Natural killer cell (primary cell): ENCODE measurements at regions not wholly inside any gene's neighbourhood (a gene's known extent, or its start where the extent isn't known, plus 50 kb on each side); places are given as distances from the start of the nearest gene placed in this dataset.

Experiments
- ATAC-seq, 3 donors: fragments of 150-1000 bp in 2 of 3; fragments of 200-7000 bp in 1 of 3; cut with Tn5 transposase; 1 replicate in 1 of 3; 2 replicates in 2 of 3; pipeline ENCODE4 v1.10.0; 2021; ENCODE audit warnings: mild to moderate bottlenecking in 2 of 3, moderate library complexity in 2 of 3
- DNase-seq, 2 donors: peaks; one replicate each; pipeline versions ENCODE4 v3.0.0 to v3.0.0-alpha.2; 2013 to 2021; ENCODE audit warnings: mixed read lengths in 1 of 2
- H3K27ac ChIP-seq: one replicate; pipeline ENCODE4 v1.5.1; 2013; ENCODE audit warnings: mild to moderate bottlenecking, low read length
- H3K27me3 ChIP-seq: one replicate; pipeline ENCODE4 v1.6.1; 2013; ENCODE audit warnings: low read length; ENCODE audit not compliant: control insufficient read depth, insufficient read depth
- H3K36me3 ChIP-seq: one replicate; pipeline ENCODE4 v1.6.1; 2013; ENCODE audit warnings: low read length; ENCODE audit not compliant: control insufficient read depth, insufficient read depth
- H3K4me1 ChIP-seq: one replicate; pipeline ENCODE4 v1.6.1; 2013; ENCODE audit warnings: low read length; ENCODE audit not compliant: control insufficient read depth, insufficient read depth
- H3K4me3 ChIP-seq: one replicate; pipeline ENCODE4 v1.5.1; 2013; ENCODE audit warnings: low read length
- H3K9me3 ChIP-seq: one replicate; pipeline ENCODE4 v1.6.1; 2013; ENCODE audit warnings: low read length; ENCODE audit not compliant: control insufficient read depth, insufficient read depth
- H3K27ac Mint-ChIP-seq, 2 donors: one replicate each; pipeline ENCODE4 v1.8.0; 2022; ENCODE audit warnings: mild to moderate bottlenecking in 2 of 2, mixed read lengths in 2 of 2, moderate library complexity in 1 of 2
- H3K27me3 Mint-ChIP-seq, 2 donors: one replicate each; pipeline ENCODE4 v1.8.0; 2022; ENCODE audit warnings: low read depth in 2 of 2, mixed read lengths in 2 of 2
- H3K36me3 Mint-ChIP-seq: one replicate; pipeline ENCODE4 v1.8.0; 2022; ENCODE audit warnings: mixed read lengths
- H3K4me1 Mint-ChIP-seq, 2 donors: one replicate each; pipeline ENCODE4 v1.8.0; 2022; ENCODE audit warnings: mixed read lengths in 2 of 2
- H3K4me3 Mint-ChIP-seq: one replicate; pipeline ENCODE4 v1.8.0; 2022; ENCODE audit warnings: mild to moderate bottlenecking, moderate library complexity, mixed read lengths
- H3K9me3 Mint-ChIP-seq, 2 donors: one replicate each; pipeline ENCODE4 v1.8.0; 2022; ENCODE audit warnings: mixed read lengths in 2 of 2
- CTCF ChIP-seq: fragments of 200-600 bp; IDR thresholded peaks from one replicate; pipeline ENCODE4 v1.8.0; 2022; ENCODE audit warnings: antibody characterized with exemption
- WGBS: methylation state at CpG from one replicate; pipeline ENCODE4 v1.1.7; 2013; ENCODE audit warnings: missing lambda C conversion rate; ENCODE audit not compliant: insufficient coverage; 5-methylcytosine and 5-hydroxymethylcytosine counted together
- intact Hi-C: fragments of 100-400 bp; cut with micrococcal nuclease; formaldehyde crosslinking; loops from one replicate; pipeline ENCODE4 v1.14.2; 2022

GRCh38 chr1:29901624-29902325 lies 665.5 kb downstream of the PTPRU start:
- peaks cover 23 to 34% of the 10 kb centered on the region in 2 donors for H3K27me3 Mint-ChIP-seq
- Histone ChIP-seq H3K4me3 (no peak overlapping the region), H3K27me3 (no peaks in the 10 kb centered on the region), H3K9me3 (no peaks in the 10 kb centered on the region), H3K4me1 (no peaks in the 10 kb centered on the region), H3K27ac (no peak overlapping the region), H3K36me3 (no peaks in the 10 kb centered on the region)
- 51% methylated on average over 10 of the region's 12 CpGs for WGBS
- intact Hi-C loops: no loop called here
- H3K4me1 Mint-ChIP-seq: no peaks in the 10 kb centered on the region
- no peak for ATAC-seq
- H3K4me3 Mint-ChIP-seq: no peak overlapping the region
- H3K9me3 Mint-ChIP-seq: no peaks in the 10 kb centered on the region
- H3K36me3 Mint-ChIP-seq: no peaks in the 10 kb centered on the region
- no peak for DNase-seq
- H3K27ac Mint-ChIP-seq: no peak overlapping the region
- TF ChIP-seq CTCF: no peak

GRCh38 chr1:29900712-29901111 lies 664.4 kb downstream of the PTPRU start:
- Histone ChIP-seq H3K9me3 (no peaks in the 10 kb centered on the region), H3K4me3 (no peak overlapping the region), H3K27me3 (no peaks in the 10 kb centered on the region), H3K27ac (no peak overlapping the region), H3K4me1 (no peaks in the 10 kb centered on the region), H3K36me3 (no peaks in the 10 kb centered on the region)
- no peaks in the 10 kb centered on the region for H3K4me1 Mint-ChIP-seq
- DNase-seq: no peak
- intact Hi-C loops: no loop called here
- ATAC-seq: no peak
- no peaks in the 10 kb centered on the region for H3K36me3 Mint-ChIP-seq
- peaks cover 23 to 44% of the 10 kb centered on the region in 2 donors for H3K27me3 Mint-ChIP-seq
- no peak overlapping the region for H3K4me3 Mint-ChIP-seq
- no peak for TF ChIP-seq CTCF
- no peaks in the 10 kb centered on the region for H3K9me3 Mint-ChIP-seq
- no peak overlapping the region for H3K27ac Mint-ChIP-seq
- WGBS: 83% methylated on average over 3 of the region's 3 CpGs

- Histone ChIP-seq H3K9me3 (no peaks in the 10 kb centered on the region), H3K27me3 (peaks cover 3% of the 10 kb centered on the region), H3K4me3 (no peak overlapping the region), H3K36me3 (no peaks in the 10 kb centered on the region), H3K4me1 (no peaks in the 10 kb centered on the region), H3K27ac (no peak overlapping the region)
- 85% methylated on average over 20 of the region's 20 CpGs for WGBS
- H3K4me3 Mint-ChIP-seq: no peak overlapping the region
- no peaks in the 10 kb centered on the region for H3K9me3 Mint-ChIP-seq
- no peak for ATAC-seq
- intact Hi-C loops: no loop called here
- H3K27me3 Mint-ChIP-seq: peaks cover 28 to 47% of the 10 kb centered on the region in 2 donors
- no peak overlapping the region for H3K27ac Mint-ChIP-seq
- no peak for DNase-seq
- H3K36me3 Mint-ChIP-seq: no peaks in the 10 kb centered on the region
- H3K4me1 Mint-ChIP-seq: no peaks in the 10 kb centered on the region
- no peak for TF ChIP-seq CTCF
Observed at GRCh38 chr1:29900104-29900679, 663.9 kb downstream of the PTPRU start.
